ENCODE measurements at regions not wholly inside any gene's neighbourhood (a gene's known extent, or its start where the extent isn't known, plus 50 kb on each side); places are given as distances from the start of the nearest gene placed in this dataset.
"Not testable (repeated sequence)": the region's sequence is repeated elsewhere in the genome, so short reads cannot be mapped to it uniquely, and the experiment has no call there.

- no peak for DNase-seq (ENCODE audit: low spot score)
These were observed 52.6 kb upstream of the AGA start for GRCh38 chr4:177494791-177495190.

- not testable (repeated sequence) for DNase-seq (ENCODE audit: low spot score)
These were observed 53.4 kb upstream of the AGA start for GRCh38 chr4:177495626-177496025.

DNA sequence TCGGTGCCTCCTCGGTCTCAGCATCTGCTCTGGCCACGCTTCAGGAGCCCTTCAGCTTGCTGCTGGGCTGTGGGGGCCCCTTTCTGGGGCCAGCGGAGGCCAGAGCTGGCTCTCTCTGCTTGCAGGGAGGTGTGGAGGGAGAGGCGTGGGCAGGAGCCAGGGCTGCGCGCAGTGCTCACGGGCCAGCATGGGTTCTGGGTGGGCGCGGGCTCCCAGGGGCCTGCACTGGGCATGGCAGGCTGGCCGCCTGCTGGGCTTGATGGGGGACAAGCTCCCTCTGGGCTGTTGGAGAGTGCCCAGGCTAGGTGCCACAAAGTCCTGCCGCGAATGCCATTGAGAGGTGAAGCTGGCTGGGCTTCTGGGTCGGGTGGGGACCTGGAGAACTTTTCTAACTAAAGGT lies 57.3 kb upstream of the AGA start:
- DNase-seq (ENCODE audit: low spot score), result no peak

DNA sequence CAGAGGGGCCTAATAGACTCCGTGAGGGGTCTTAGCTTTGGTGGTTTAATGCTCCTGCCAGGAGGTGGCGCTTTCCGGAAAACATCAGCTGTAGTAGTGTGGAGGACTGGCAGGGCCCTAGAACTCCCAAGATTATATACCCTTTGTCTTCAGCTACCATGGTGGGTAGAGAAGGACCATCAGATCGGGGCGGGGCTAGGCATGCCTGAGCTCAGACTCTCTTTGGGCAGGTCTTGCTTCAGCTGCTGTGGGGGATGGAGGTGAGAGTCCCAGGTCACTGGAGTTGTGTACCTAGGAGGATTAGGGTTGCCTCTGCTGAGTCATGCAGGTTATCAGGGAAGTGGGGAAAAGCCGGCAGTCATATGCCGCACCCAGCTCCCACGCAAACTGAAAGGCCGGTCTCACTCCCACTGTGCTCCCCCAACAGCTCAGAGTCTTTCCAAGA lies 63.0 kb upstream of the AGA start:
- DNase-seq (ENCODE audit: low spot score), result no peak

GRCh38 chr4:177508662-177509061 lies 66.4 kb upstream of the AGA start:
- no peak for DNase-seq (ENCODE audit: low spot score)

- no peak for DNase-seq (ENCODE audit: low spot score)
These were observed 67.0 kb upstream of the AGA start for GRCh38 chr4:177509226-177509745.

DNA sequence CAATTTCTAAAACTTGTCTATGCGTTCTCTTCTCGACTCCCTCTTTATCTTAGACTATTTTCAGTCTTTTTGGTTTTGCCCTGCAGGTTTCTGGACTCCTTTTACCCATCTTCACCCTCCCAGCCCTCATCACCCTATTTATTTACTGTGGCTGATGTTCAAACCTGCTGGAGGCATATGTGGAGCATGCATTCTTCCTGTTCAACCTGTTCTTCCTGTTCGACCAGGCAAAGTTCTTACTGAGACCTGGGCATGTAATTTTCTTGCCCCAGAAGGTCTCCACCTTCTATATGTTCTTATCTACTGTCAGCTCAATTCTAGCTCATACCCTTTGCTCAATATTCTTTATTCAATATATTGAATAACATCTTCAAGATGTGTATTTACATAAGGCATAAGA lies 69.4 kb upstream of the AGA start:
- no peak for DNase-seq (ENCODE audit: low spot score)

GRCh38 chr4:177512646-177513045 lies 70.4 kb upstream of the AGA start:
- DNase-seq (ENCODE audit: low spot score), result no peak

DNA sequence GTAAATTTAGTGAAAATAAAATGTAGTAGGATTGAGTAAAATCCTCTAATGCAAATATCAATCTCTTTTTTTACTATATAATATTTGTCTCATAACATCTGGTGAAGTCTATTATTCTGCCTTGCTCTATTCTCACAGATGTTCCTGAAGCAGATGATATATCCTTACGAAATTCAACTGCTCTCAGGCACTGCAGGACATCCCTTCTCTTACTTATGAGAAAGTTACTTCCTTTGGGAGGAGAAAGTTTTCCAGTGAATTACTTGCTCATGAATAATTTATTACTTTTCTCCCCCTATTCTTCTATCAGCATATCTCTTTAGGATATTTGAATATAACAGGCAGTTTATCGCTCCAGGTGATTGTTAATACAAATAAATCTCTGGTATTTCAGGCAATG lies 75.6 kb upstream of the AGA start:
- no peak for DNase-seq (ENCODE audit: low spot score)

- no peak for DNase-seq (ENCODE audit: low spot score)
These were observed 77.4 kb upstream of the AGA start for GRCh38 chr4:177519481-177520260.

DNA sequence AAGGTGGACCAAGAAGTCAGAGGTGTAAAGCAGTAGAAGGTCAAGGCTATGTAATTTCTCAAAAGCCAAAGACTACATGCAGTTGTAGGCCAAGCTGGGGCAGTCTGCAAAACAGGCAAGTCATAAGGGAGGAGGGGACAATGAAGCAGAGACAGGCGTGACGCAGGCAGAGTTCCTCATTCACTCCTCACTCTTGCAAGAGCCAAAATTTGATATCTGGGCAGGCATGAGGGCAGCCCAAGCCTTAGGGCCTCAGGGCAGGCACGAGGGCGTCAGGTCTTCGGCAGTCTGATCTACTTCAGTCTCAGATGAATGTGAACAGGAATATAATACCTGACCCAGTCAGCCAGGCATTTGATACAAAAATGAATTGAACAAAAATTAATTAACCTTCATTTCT lies 86.4 kb upstream of the AGA start:
- DNase-seq (ENCODE audit: low spot score), result no peak

GRCh38 chr4:177530561-177530960 lies 88.3 kb upstream of the AGA start:
- no peak for DNase-seq (ENCODE audit: low spot score)

DNA sequence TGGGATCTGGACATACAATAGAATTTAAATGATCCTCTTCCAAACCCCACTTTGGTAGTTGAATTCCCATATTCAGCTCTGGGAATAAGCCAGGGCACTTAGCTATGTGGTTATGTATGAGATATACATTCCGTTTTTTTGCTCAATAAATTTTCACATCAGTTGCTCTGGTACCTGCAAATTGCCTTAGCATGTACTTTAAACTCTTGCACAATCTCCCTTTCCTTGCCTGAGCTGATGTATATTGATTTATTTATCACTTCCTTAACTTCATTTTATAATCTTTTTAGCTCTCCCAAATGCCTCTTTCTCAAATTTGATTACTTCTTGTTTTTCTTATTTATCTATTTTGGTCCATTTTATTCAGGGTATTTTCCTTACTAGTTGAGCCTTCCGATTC lies 90.1 kb upstream of the AGA start:
- no peak for DNase-seq (ENCODE audit: low spot score)

DNA sequence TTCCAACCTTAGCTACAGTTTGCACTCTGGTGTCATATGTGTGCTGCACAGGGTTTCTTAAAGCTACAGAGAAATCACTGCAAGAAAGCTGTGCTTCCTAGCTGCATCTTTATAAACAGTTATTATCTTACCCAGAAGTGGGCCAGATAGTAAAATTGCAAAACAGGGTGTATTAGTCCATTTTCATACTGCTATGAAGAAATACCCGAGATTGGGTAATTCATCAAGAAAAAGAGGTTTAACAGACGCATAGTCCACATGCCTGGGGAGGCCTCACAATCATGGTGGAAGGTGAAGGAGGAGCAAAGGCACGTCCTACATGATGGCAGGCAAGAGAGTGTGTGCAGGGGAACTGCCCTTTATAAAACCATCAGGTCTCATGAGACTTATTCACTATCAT lies 92.6 kb upstream of the AGA start:
- not testable (repeated sequence) for DNase-seq (ENCODE audit: low spot score)

DNA sequence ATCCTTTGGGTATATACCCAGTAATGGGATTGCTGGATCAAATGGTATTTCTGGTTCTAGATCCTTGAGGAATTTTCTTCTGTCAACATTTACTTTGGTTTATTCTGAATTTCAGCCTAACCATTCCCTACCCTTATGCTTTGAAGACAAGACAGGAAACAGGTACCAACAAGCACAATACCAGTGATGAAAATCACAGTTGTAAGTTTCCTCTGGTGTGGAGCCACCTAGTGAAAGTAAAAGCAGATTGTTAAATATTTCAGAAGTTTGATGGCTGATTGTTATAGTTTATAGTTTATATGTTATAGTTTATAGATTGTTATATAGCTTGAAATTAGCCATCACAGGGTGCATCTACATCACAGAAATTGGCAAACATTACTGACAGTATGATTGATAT lies 104.5 kb upstream of the AGA start:
- no peak for DNase-seq (ENCODE audit: low spot score)

DNA sequence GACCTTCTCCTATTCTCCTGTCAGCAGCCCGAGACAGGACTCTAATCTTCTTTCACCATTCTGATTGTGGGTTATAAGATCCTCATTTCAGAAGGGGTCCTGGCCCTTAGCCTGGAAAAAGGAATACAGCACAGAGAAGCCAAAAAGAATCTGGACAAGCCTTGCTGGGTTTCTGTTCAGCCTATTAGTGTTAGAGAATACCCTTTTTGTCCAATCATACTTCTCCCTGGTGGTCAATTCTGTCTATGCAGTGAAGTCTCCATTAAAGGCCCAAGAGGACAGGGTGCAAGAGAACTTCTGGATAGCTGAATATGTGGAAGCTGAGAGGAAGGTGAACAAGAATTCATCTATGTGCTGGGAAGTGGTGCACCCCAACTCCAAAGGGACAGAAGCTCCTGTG lies 105.7 kb upstream of the AGA start:
- no peak for DNase-seq (ENCODE audit: low spot score)

GRCh38 chr4:177555007-177555574 lies 112.9 kb upstream of the AGA start:
- no peak for DNase-seq (ENCODE audit: low spot score)

DNA sequence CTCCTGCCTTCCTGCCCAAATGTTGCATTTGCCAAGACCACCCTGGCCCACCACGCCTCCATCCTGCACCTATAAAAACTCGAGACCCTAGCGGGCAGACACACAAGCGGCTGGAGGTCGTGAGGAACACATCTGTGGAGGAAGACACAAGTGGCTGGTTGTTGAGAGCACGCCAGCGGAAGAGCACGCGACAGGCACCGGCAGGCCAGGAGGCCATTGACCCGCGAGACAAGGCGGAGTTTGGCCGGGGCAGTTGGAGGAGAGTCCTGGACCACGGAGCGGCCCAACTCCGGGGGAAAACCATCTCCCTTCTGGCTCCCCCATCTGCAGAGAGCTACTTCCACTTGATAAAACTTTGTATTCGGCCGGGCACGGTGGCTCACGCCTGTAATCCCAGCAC lies 115.2 kb upstream of the AGA start:
- no peak for DNase-seq (ENCODE audit: low spot score)

- DNase-seq (ENCODE audit: low spot score), result no peak
These were observed 116.8 kb upstream of the AGA start for GRCh38 chr4:177558995-177559394.

DNA sequence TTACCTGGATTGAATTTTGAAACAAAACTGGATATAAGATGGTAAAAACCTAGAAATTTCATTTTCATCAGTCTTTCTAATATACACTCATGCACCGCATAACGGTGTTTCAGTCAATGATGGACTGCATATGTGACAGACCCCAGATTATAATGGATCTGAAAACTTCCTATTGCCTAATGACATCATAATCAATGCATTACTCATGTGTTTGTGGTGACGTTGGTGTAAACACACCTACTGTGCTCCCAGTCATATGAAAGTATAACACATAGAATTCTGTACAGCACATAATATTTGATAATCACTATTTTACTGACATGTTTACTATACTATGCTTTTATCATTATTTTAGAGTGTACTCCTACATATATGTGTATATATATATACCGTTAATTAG lies 119.9 kb upstream of the AGA start:
- DNase-seq (ENCODE audit: low spot score), result no peak

DNA sequence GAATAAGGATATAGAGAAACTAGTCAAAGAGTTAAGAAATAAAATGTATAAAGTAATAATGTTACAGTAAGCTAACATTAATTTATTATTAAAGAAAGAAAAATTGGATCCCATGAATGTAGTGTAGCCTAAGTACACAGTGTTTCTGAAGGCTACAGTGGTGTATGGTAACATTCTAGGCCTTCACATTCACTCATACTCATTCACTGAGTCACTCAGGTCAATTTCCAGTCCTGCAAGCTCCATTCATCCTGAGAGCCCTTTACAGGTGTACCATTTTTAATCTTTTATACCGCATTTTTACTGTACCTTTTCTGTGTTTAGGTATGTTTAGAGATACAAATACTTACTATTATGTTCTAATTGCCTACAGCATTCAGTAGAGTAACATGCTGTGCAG lies 120.6 kb upstream of the AGA start:
- no peak for DNase-seq (ENCODE audit: low spot score)

GRCh38 chr4:177566691-177567090 lies 124.5 kb upstream of the AGA start:
- no peak for DNase-seq (ENCODE audit: low spot score)

GRCh38 chr4:177568931-177569330 lies 126.7 kb upstream of the AGA start:
- no peak for DNase-seq (ENCODE audit: low spot score)

GRCh38 chr4:177569434-177569833 lies 127.2 kb upstream of the AGA start:
- no peak for DNase-seq (ENCODE audit: low spot score)
